NB4 (cell line): ENCODE measurements at regions not wholly inside any gene's neighbourhood (a gene's known extent, or its start where the extent isn't known, plus 50 kb on each side); places are given as distances from the start of the nearest gene placed in this dataset.

Experiments used
- DNase-seq: peaks from one replicate; pipeline ENCODE4 v3.0.0; 2010; ENCODE audit warnings: low read depth
- H3K4me3 ChIP-seq: one replicate; pipeline ENCODE4 v1.5.1; 2011; ENCODE audit warnings: mild to moderate bottlenecking, low read depth, low read length, moderate library complexity
- CTCF ChIP-seq: IDR thresholded peaks from one replicate; pipeline ENCODE4 v1.5.1; 2012; ENCODE audit warnings: low read depth, low read length
- MAX ChIP-seq: IDR thresholded peaks from 2 replicates; pipeline ENCODE4 v1.6.1; 2011; ENCODE audit warnings: low read depth, low read length
- MYC ChIP-seq: IDR thresholded peaks from 2 replicates; pipeline ENCODE4 v1.6.1; 2011; ENCODE audit warnings: low read depth, low read length
- POLR2A ChIP-seq: IDR thresholded peaks from 2 replicates; pipeline ENCODE4 v1.6.1; 2011; ENCODE audit warnings: mild to moderate bottlenecking; ENCODE audit not compliant: insufficient read length; ENCODE audit errors: extremely low read depth

GRCh38 chr22:46056546-46057245 is 79.7 kb upstream of the WNT7B start:
- H3K4me3 ChIP-seq, result no peak overlapping the region
- TF ChIP-seq CTCF, result no peak
- TF ChIP-seq MAX, result no peak
- TF ChIP-seq MYC, result no peak
- no peak for TF ChIP-seq POLR2A
- DNase-seq, result no peak

GRCh38 chr22:46057246-46058090 is 80.5 kb upstream of the WNT7B start:
- no peak overlapping the region for H3K4me3 ChIP-seq
- DNase-seq, result no peak

GRCh38 chr22:46058091-46058420 is 81.1 kb upstream of the WNT7B start:
- no peak for DNase-seq
- TF ChIP-seq CTCF (no peak), MYC (no peak), POLR2A (no peak)
- H3K4me3 ChIP-seq, result no peak overlapping the region

More at GRCh38 chr22:46057246-46058090, 80.5 kb upstream of the WNT7B start:
- TF ChIP-seq MAX, result no peak

- TF ChIP-seq POLR2A (no peak), CTCF (no peak), MYC (no peak), MAX (no peak)
- DNase-seq, result no peak
Observed at GRCh38 chr22:46058591-46059519, 81.9 kb upstream of the WNT7B start.

GRCh38 chr22:46060292-46061123 is 83.5 kb upstream of the WNT7B start:
- DNase-seq, result no peak
- TF ChIP-seq CTCF (no peak), MYC (no peak), POLR2A (no peak)
- no peak overlapping the region for H3K4me3 ChIP-seq

More at GRCh38 chr22:46058591-46059519, 81.9 kb upstream of the WNT7B start:
- H3K4me3 ChIP-seq, result no peak overlapping the region
